ENCODE measurements at regions not wholly inside any gene's neighbourhood (a gene's known extent, or its start where the extent isn't known, plus 50 kb on each side); places are given as distances from the start of the nearest gene placed in this dataset.

- no peak overlapping the region for H3K4me3 ChIP-seq (ENCODE audit: low read depth in 1 of 2, low read length in 2 of 2)
- no peaks in the 10 kb centered on the region for H3K27me3 ChIP-seq (ENCODE audit: insufficient read depth, low read length, poor library complexity)
- H2AFZ ChIP-seq (ENCODE audit: low read depth, low read length), result no peak overlapping the region
- H3K9ac ChIP-seq (ENCODE audit: low read depth, low read length), result no peak overlapping the region
- H3K4me2 ChIP-seq (ENCODE audit: insufficient read depth, low read length), result no peak overlapping the region
- no peaks in the 10 kb centered on the region for H3K36me3 ChIP-seq (ENCODE audit: insufficient read depth, low read length)
- no peaks in the 10 kb centered on the region for H3K79me2 ChIP-seq (ENCODE audit: insufficient read depth, low read length)
- no peak overlapping the region for H3K27ac ChIP-seq (ENCODE audit: low read length)
- DNase-seq (no peak), ATAC-seq (ENCODE audit: insufficient read depth, low read depth) (no peak)
- H3K9me3 ChIP-seq (ENCODE audit: insufficient read depth, low read length, severe bottlenecking), result no peaks in the 10 kb centered on the region
- no peaks in the 10 kb centered on the region for H4K20me1 ChIP-seq (ENCODE audit: insufficient read depth, low read length)
- H3K4me1 ChIP-seq (ENCODE audit: insufficient read depth, low read length), result no peaks in the 10 kb centered on the region
- TF ChIP-seq CTCF (IDR thresholded peaks at IDR 0.05; ENCODE audit: borderline replicate concordance, extremely low read depth, low read length, poor library complexity, severe bottlenecking), result no peak
These were observed 182.2 kb upstream of the PCDH15 start for GRCh38 chr10:54983255-54983654.

- Histone ChIP-seq H3K27me3 (ENCODE audit: insufficient read depth, low read length, poor library complexity) (no peaks in the 10 kb centered on the region), H4K20me1 (ENCODE audit: insufficient read depth, low read length) (no peaks in the 10 kb centered on the region), H3K36me3 (ENCODE audit: insufficient read depth, low read length) (no peaks in the 10 kb centered on the region), H2AFZ (ENCODE audit: low read depth, low read length) (no peak overlapping the region), H3K9me3 (ENCODE audit: insufficient read depth, low read length, severe bottlenecking) (peaks cover 10% of the 10 kb centered on the region), H3K9ac (ENCODE audit: low read depth, low read length) (no peak overlapping the region), H3K4me2 (ENCODE audit: insufficient read depth, low read length) (no peak overlapping the region), H3K79me2 (ENCODE audit: insufficient read depth, low read length) (no peaks in the 10 kb centered on the region), H3K4me1 (ENCODE audit: insufficient read depth, low read length) (no peaks in the 10 kb centered on the region), H3K4me3 (ENCODE audit: low read depth in 1 of 2, low read length in 2 of 2) (no peak overlapping the region), H3K27ac (ENCODE audit: low read length) (no peak overlapping the region)
- no peak for DNase-seq
- no peak for TF ChIP-seq CTCF (IDR thresholded peaks at IDR 0.05; ENCODE audit: borderline replicate concordance, extremely low read depth, low read length, poor library complexity, severe bottlenecking)
- TF ChIP-seq EZH2 (IDR thresholded peaks at IDR 0.05; ENCODE audit: borderline replicate concordance, low read depth, low read length, severe bottlenecking), result no peak
- ATAC-seq (ENCODE audit: insufficient read depth, low read depth), result no peak
These were observed 161.3 kb upstream of the PCDH15 start for GRCh38 chr10:54962134-54962900.

- TF ChIP-seq EZH2 (IDR thresholded peaks at IDR 0.05; ENCODE audit: borderline replicate concordance, low read depth, low read length, severe bottlenecking), result no peak
- ATAC-seq (ENCODE audit: insufficient read depth, low read depth), result no peak
- Histone ChIP-seq H3K27me3 (ENCODE audit: insufficient read depth, low read length, poor library complexity) (no peaks in the 10 kb centered on the region), H3K36me3 (ENCODE audit: insufficient read depth, low read length) (no peaks in the 10 kb centered on the region), H3K4me2 (ENCODE audit: insufficient read depth, low read length) (no peak overlapping the region), H3K79me2 (ENCODE audit: insufficient read depth, low read length) (no peaks in the 10 kb centered on the region), H3K4me1 (ENCODE audit: insufficient read depth, low read length) (no peaks in the 10 kb centered on the region), H3K27ac (ENCODE audit: low read length) (no peak overlapping the region), H3K9me3 (ENCODE audit: insufficient read depth, low read length, severe bottlenecking) (peaks cover 10% of the 10 kb centered on the region), H3K4me3 (ENCODE audit: low read depth in 1 of 2, low read length in 2 of 2) (no peak overlapping the region), H4K20me1 (ENCODE audit: insufficient read depth, low read length) (no peaks in the 10 kb centered on the region), H3K9ac (ENCODE audit: low read depth, low read length) (no peak overlapping the region), H2AFZ (ENCODE audit: low read depth, low read length) (no peak overlapping the region)
- no peak for DNase-seq
These were observed 160.0 kb upstream of the PCDH15 start for GRCh38 chr10:54961040-54961439.

- no peaks in the 10 kb centered on the region for H3K79me2 ChIP-seq (ENCODE audit: insufficient read depth, low read length)
- no peak for TF ChIP-seq EZH2 (IDR thresholded peaks at IDR 0.05; ENCODE audit: borderline replicate concordance, low read depth, low read length, severe bottlenecking)
- TF ChIP-seq CTCF (IDR thresholded peaks at IDR 0.05; ENCODE audit: borderline replicate concordance, extremely low read depth, low read length, poor library complexity, severe bottlenecking), result no peak
- DNase-seq, result no peak
- no peak overlapping the region for H3K4me2 ChIP-seq (ENCODE audit: insufficient read depth, low read length)
- no peak overlapping the region for H3K4me3 ChIP-seq (ENCODE audit: low read depth in 1 of 2, low read length in 2 of 2)
- H3K27me3 ChIP-seq (ENCODE audit: insufficient read depth, low read length, poor library complexity), result no peaks in the 10 kb centered on the region
- H3K27ac ChIP-seq (ENCODE audit: low read length), result no peak overlapping the region
- H2AFZ ChIP-seq (ENCODE audit: low read depth, low read length), result no peak overlapping the region
- H3K36me3 ChIP-seq (ENCODE audit: insufficient read depth, low read length), result no peaks in the 10 kb centered on the region
- peaks cover 10% of the 10 kb centered on the region for H3K9me3 ChIP-seq (ENCODE audit: insufficient read depth, low read length, severe bottlenecking)
- H3K9ac ChIP-seq (ENCODE audit: low read depth, low read length), result no peak overlapping the region
- H4K20me1 ChIP-seq (ENCODE audit: insufficient read depth, low read length), result no peaks in the 10 kb centered on the region
- H3K4me1 ChIP-seq (ENCODE audit: insufficient read depth, low read length), result no peaks in the 10 kb centered on the region
- ATAC-seq (ENCODE audit: insufficient read depth, low read depth), result no peak
These were observed 157.8 kb upstream of the PCDH15 start for GRCh38 chr10:54958844-54959243.

Measured in DND-41 (cell line).